ENCODE measurements at regions not wholly inside any gene's neighbourhood (a gene's known extent, or its start where the extent isn't known, plus 50 kb on each side); places are given as distances from the start of the nearest gene placed in this dataset.

DNA sequence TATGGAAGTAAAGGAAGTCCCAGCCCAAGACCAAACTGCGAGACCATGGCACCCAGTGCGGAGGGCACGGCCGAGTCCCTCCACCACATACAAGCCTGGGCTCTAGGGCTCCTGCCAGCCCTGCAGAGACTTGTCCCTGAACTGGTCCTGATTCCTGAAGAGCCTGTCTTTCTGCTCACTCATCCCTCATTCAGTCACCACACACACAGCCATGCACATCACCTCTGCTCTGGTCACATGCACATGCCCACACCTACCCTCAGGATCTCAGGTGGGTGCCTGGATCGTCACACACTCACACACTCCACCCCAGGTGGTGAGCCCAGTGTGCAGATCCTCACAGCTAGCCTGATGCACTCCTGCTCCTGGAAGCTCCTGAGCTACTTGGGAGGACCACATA, 71.4 kb upstream of the LAPTM4A start:
- WGBS = 98% methylated on average over 5 of the region's 5 CpGs
- Histone ChIP-seq H3K4me1 (no peaks in the 10 kb centered on the region), H3K27me3 (no peaks in the 10 kb centered on the region), H3K27ac (replicated peaks in 1 of 4) (no peak overlapping the region), H3K9me3 (no peaks in the 10 kb centered on the region), H3K4me3 (no peak overlapping the region), H3K36me3 (no peaks in the 10 kb centered on the region)
- intact Hi-C loops (cut with DNase I) = no loop called here
- DNase-seq (ENCODE audit: extremely low spot score) = no peak
- TF ChIP-seq, protein P1, sequence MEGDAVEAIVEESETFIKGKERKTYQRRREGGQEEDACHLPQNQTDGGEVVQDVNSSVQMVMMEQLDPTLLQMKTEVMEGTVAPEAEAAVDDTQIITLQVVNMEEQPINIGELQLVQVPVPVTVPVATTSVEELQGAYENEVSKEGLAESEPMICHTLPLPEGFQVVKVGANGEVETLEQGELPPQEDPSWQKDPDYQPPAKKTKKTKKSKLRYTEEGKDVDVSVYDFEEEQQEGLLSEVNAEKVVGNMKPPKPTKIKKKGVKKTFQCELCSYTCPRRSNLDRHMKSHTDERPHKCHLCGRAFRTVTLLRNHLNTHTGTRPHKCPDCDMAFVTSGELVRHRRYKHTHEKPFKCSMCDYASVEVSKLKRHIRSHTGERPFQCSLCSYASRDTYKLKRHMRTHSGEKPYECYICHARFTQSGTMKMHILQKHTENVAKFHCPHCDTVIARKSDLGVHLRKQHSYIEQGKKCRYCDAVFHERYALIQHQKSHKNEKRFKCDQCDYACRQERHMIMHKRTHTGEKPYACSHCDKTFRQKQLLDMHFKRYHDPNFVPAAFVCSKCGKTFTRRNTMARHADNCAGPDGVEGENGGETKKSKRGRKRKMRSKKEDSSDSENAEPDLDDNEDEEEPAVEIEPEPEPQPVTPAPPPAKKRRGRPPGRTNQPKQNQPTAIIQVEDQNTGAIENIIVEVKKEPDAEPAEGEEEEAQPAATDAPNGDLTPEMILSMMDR (IDR thresholded peaks at IDR 0.05) = no peak
- TF ChIP-seq POLR2AphosphoS5 (IDR thresholded peaks at IDR 0.05) (no peak), POLR2A (IDR thresholded peaks at IDR 0.05; ENCODE audit: low read depth) (no peak), EP300 (IDR thresholded peaks at IDR 0.05) (no peak)

DNA sequence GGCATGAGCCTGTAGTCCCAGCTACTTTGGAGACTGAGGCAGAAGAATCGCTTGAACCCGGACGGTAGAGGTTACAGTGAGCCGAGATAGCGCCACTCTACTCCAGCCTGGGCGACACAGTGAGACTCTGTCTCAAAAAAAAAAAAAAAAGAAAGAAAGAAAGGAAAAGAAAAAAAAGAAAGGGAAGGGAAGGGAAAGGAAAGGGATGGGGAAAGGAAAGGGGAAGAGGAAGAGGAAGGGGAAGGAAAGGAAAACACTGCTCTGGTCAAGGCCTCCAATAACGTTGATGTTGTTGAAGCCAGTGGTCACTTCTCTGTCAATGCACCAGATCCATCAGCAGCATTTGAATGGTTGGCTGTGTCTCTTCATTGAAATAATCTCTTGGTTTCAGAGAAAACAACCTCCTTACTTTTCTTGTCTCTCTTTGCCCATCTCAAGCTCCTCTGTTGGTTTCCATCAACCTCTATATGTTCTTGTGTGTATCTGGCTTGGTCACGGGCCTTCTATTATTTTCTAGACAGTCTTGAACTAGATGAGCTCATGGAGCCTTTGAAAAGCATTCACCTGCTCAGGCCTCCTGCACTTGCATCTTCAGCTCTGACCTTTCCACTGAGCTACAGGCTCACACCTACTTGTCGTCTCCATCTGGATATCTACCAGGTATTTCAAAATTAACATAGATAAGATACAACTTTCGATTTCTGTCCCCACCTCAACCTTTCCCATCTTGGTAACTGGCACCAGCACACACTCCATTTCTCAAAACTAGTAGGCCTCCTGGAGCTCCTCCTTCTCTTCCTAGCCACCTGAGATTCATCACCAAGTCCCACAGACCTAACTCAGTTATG, 69.4 kb upstream of the LAPTM4A start:
- Histone ChIP-seq H3K4me1 (no peaks in the 10 kb centered on the region), H3K4me3 (no peak overlapping the region), H3K27ac (replicated peaks in 1 of 4) (no peak overlapping the region), H3K9me3 (no peaks in the 10 kb centered on the region), H3K27me3 (no peaks in the 10 kb centered on the region), H3K36me3 (no peaks in the 10 kb centered on the region)
- TF ChIP-seq POLR2A (IDR thresholded peaks at IDR 0.05; ENCODE audit: low read depth) (no peak), EP300 (IDR thresholded peaks at IDR 0.05) (no peak), POLR2AphosphoS5 (IDR thresholded peaks at IDR 0.05) (no peak)
- TF ChIP-seq, protein P1 (IDR thresholded peaks at IDR 0.05) = no peak
- WGBS = 95% methylated on average over 10 of the region's 10 CpGs
- no peak for DNase-seq (ENCODE audit: extremely low spot score)
- intact Hi-C loops (cut with DNase I) = no loop called here

DNA sequence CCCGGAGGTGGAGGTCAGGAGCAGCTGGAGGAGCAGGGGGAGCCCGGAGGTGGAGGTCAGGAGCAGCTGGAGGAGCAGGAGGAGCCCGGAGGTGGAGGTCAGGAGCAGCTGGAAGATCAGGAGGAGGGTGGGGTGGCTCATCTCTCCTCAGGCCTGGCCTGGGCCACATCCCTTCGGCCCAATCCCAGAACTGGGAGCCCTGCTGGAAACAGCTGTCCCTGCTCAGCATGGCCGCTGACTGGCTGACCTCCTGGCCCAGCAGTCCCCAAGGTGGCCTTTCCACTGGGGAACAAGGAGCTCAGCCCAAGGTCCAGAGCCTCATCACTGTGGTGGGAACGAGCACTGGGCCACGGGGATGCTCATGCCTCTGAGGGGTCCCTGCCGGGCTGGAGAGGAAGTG, 66.6 kb upstream of the LAPTM4A start:
- H3K27me3 ChIP-seq = no peaks in the 10 kb centered on the region
- intact Hi-C loops (cut with DNase I) = no loop called here
- no peaks in the 10 kb centered on the region for H3K9me3 ChIP-seq
- no peak for DNase-seq (ENCODE audit: extremely low spot score)
- no peak overlapping the region for H3K4me3 ChIP-seq
- WGBS = 85% methylated on average over 8 of the region's 8 CpGs
- H3K36me3 ChIP-seq = no peaks in the 10 kb centered on the region
- no peaks in the 10 kb centered on the region for H3K4me1 ChIP-seq
- H3K27ac ChIP-seq (replicated peaks in 1 of 4) = no peak overlapping the region
- TF ChIP-seq POLR2AphosphoS5 (IDR thresholded peaks at IDR 0.05) (no peak), POLR2A (IDR thresholded peaks at IDR 0.05; ENCODE audit: low read depth) (no peak), EP300 (IDR thresholded peaks at IDR 0.05) (no peak)
- TF ChIP-seq, protein P1 (IDR thresholded peaks at IDR 0.05) = no peak

DNA sequence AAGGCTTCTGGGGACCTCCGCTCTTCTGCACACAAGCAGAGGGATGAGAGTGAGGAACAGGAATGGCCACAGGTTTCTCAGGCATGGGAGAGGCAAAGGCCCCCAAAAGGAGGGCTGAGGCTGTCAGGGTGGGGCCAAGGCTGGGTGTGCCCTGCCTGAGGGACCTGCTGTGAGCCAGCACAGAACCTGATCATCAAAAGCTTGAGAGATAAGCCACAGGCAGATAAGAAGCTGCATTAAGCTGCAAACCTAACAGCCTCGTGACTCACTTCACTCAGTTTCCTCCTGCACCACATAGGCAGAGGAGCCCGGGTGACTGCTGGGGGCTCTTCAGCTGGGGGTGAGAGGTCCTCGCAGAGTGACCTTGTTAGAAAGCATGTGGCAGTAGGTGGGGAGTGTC, 64.5 kb upstream of the LAPTM4A start:
- Histone ChIP-seq H3K4me1 (peaks cover 0 to 4% (median 0%) of the 10 kb centered on the region in 4 donors), H3K9me3 (no peaks in the 10 kb centered on the region), H3K36me3 (no peaks in the 10 kb centered on the region), H3K27ac (replicated peaks in 1 of 4) (no peak overlapping the region), H3K4me3 (no peak overlapping the region), H3K27me3 (no peaks in the 10 kb centered on the region)
- TF ChIP-seq POLR2A (IDR thresholded peaks at IDR 0.05; ENCODE audit: low read depth) (no peak), EP300 (IDR thresholded peaks at IDR 0.05) (no peak), POLR2AphosphoS5 (IDR thresholded peaks at IDR 0.05) (no peak)
- TF ChIP-seq, protein P1 (IDR thresholded peaks at IDR 0.05) = no peak
- intact Hi-C loops (cut with DNase I) = no loop called here
- 73% methylated on average over 3 of the region's 4 CpGs for WGBS
- no peak for DNase-seq (ENCODE audit: extremely low spot score)

All from esophagus muscularis mucosa (tissue), 4 donors.